ENCODE measurements at regions not wholly inside any gene's neighbourhood (a gene's known extent, or its start where the extent isn't known, plus 50 kb on each side); places are given as distances from the start of the nearest gene placed in this dataset.

- TF ChIP-seq CTCF (IDR thresholded peaks at IDR 0.05; ENCODE audit: borderline replicate concordance, extremely low read depth, low read length, poor library complexity, severe bottlenecking) (no peak), EZH2 (IDR thresholded peaks at IDR 0.05; ENCODE audit: borderline replicate concordance, low read depth, low read length, severe bottlenecking) (no peak)
Observed at GRCh38 chr6:75029333-75029732, 176.5 kb downstream of the COL12A1 start.
